NCI-H2029 (cell line): ENCODE measurements at regions not wholly inside any gene's neighbourhood (a gene's known extent, or its start where the extent isn't known, plus 50 kb on each side); places are given as distances from the start of the nearest gene placed in this dataset.
"Not testable (repeated sequence)": the region's sequence is repeated elsewhere in the genome, so short reads cannot be mapped to it uniquely, and the experiment has no call there.

ENCODE experiments used
- DNase-seq: peaks from one replicate; lab custom pipeline; 2025; lab: John Stamatoyannopoulos, UW

DNA sequence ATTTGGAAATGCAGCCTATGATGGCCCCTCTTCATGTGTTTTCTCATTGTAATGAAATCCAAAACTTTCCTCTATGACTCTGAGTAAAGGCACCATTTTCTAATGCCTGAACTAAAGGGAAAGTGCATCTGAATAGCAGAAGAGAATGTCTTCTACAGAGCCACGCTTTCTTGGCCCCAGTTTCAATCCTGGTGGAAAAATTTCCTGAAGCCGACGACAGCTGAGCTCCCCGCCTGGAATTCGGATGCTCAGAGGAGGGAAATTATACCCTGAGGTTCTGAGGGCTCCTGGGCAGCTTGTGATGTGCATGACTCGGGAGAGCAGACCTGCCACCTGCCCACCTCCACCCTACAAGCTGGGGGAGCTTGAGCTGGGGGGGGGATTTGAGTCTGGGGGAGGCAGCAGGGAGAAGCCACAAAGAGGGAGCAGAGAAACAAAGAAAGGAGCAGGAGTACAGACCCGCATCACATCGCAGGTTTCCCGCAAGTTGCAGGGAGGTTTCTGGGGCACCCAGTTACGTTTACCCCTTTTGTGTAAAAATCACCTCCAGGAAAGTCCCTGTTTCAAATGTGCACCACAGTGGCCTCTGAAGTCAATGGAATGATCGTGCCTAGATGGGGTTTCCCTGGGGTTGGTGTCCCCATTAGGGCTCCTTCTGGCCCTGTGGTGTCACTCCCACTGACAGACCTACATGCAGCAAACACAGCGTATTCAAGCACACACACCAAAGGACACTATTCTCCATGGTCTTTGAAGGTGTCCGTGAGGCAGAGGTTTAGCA, 145.6 kb upstream of the RBPJ start:
- no peak for DNase-seq

DNA sequence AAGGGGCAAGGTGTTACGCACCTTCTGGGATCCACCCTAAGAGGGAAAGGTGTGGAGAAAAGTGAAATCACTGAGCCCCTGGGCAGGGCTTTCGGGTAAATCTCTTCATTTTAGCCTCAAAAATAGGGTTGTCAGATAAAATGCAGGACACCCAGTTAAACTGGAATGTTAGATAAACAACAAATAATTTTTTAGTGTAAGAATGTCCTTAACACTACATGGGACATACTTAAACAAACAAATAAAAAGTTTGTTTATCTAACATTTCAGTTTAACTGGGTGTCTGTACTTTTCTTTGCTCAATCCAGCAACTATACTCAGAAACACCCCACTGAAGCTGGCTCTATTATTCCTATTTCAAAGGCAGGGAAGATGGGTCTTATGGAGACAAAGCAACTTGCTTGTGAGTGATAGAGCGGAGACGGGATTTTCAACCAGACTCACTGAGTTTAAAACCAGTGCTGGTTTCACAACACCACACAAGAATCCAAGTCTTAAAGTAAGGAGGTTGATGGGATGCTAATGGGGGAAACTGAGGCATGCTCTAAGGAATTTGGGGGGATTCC, 144.8 kb upstream of the RBPJ start:
- no peak for DNase-seq

DNA sequence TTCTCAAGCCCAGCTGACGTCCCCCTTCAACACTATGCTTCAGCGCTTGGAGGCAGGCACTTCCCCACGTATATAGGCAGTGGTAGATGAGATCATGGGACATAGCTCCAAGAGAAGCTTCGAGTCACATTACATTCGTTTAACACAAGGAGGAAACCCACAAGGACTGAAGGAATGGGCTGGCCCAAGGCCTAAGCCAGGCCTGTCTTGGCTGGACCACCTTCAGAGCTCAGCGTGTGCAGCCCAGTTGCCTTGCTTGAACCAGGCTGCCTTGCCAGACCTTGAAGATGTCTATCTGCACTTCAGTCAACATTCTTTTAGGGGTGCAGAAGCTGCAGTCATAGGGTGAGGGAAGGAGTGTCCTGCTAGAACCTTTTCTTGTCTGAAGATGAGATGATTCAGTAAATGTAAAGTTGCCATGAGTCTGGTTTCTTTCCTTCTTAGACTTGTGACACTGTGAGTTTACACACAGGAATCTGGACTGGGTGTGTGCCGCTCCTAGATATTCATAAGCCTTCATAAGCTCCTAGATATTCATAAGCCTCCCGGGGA, 144.1 kb upstream of the RBPJ start:
- DNase-seq: no peak

GRCh38 chr4:26178854-26179253, 142.0 kb upstream of the RBPJ start:
- DNase-seq: no peak

- DNase-seq: no peak
Measured at GRCh38 chr4:26179316-26179760, 141.5 kb upstream of the RBPJ start.

- DNase-seq: no peak
Measured at GRCh38 chr4:26181616-26182015, 139.2 kb upstream of the RBPJ start.

DNA sequence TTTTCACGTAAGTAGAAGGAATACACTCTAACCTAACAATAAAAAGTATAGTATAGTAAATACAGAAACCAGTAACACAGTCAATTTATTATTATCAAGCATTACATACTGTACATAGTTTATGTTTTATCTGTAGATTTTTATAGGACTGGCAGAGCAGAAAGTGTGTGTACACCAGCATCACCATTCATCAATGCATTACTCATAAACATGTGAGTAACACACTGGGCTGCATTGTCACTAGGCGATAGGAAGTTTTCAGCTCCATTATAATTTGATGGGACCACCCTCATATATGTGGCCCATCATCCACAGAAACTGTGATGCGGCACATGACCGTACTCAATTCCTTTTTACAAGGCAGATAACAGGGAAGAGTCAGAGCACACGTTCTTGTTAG, 137.8 kb upstream of the RBPJ start:
- no peak for DNase-seq

DNA sequence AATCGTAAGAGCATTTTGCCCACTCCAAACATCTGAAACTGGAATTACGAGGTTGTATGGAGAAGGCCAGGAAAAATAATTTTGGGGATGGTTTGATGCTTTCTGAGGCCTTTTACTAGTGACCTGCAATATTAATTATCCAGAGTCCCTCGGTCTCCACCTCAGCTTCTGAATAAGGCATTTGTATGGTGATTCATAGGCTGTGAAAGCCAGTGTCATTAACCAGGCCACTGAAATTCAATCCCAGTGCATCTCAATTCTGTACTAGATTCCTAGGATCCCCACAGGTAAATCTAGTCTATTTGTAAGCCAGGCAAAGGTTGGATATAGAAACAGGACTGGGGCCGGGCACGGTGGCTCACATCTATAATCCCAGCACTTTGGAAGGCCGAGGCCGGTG, 135.4 kb upstream of the RBPJ start:
- no peak for DNase-seq

DNA sequence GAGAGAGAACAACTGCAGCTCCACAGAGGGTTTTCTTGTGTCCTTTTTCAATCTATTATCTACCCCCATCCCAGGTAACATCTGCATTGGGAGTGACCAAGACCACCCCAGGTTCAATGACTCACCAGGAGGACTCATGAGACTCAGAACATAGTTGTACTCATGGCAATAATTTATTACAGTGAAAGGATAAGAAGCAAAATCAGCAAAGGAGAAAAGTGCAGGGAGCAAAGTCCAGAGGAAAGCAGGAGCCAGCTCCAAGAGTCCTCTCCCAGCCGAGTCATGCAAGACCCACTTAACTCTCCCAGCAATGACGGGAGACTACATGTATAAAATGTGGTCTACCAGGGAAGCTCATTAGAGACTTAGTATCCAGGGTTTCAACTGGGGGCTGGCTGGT, 129.5 kb upstream of the RBPJ start:
- DNase-seq: no peak

DNA sequence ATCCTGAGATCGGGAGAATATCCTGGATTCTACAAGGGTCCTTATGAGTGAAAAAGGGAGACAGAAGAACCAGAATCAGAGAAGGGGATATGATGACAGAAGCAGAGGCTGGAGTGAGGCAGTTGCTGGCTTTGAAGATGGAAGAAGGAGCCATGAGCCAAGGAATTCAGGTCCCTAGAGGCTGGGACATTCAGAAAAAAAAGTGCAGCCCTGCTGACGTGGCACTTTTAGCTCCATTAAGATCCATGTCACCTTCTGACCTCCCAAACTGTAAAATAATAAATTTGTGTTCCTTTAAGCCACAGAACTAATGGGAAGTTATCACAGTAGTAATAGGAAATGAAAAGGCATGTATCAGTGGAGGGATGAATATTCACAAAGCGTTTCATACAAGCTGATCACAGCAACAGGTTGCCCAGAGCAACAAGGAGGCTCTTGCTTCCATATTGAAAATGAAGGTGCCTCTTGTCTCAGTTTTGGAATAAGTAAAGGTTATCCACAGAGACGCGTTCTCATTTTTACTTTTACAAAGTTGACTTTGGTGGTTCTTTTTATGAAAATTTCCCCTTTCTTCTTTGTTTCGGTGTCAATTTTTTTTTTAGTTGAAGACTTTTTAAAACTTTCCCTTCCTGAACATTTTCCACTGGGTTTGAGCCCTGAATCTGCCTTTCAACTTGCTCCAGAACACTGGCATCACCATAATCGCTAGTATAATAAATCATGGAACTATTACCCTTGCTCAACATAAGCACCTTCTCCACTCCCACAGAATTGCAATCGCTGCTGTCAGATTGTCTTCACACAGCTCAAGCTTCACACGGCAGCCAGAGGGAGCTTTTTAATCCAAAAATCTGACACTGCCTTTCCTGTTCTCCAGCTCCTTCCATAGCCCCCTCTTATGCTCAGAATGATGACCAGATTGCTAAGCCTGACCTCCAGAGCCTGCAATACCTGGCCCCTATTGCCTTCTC, 127.6 kb upstream of the RBPJ start:
- no peak for DNase-seq

GRCh38 chr4:26194764-26195163, 126.0 kb upstream of the RBPJ start:
- no peak for DNase-seq

GRCh38 chr4:26196567-26196966, 124.2 kb upstream of the RBPJ start:
- no peak for DNase-seq

GRCh38 chr4:26197018-26197779, 123.6 kb upstream of the RBPJ start:
- no peak for DNase-seq

GRCh38 chr4:26198931-26199330, 121.9 kb upstream of the RBPJ start:
- DNase-seq: not testable (repeated sequence)

DNA sequence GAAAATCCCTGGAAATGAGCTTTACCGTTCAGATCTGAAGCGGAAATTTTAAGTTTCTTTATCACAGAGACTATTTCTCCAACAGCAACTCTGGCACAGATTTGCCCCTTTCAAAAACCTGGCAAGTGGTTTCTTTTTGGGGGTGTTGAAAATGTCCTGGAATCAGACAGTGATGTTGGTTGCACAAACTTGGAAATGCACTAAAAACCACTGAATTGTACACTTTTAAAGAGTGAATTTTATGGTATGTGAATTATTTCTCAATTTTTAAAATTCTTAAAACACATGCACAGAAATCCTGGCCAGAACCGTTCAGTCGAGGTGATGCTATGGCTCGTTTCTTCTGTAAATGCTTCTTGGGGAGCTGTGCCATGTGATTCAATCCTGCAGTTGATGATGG, 121.2 kb upstream of the RBPJ start:
- DNase-seq: no peak

DNA sequence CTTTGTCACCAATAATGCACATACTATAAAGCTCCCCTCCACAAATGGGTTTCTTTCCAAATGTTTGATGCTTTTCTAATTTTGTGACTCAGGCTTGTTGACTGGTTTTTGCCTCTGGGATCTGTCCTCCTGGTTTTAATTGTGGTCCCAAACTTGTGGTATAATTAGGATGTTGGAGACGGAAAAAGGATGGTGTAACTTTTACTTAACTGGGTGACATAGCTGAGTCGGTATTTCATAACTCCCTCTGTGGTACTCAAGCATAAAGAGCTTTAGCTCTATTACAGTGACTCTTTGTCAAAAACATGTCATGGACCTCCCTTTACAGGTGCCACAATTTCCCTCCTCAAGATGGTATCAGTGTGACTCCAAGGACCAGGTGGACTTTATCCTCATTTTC, 119.7 kb upstream of the RBPJ start:
- DNase-seq: no peak

DNA sequence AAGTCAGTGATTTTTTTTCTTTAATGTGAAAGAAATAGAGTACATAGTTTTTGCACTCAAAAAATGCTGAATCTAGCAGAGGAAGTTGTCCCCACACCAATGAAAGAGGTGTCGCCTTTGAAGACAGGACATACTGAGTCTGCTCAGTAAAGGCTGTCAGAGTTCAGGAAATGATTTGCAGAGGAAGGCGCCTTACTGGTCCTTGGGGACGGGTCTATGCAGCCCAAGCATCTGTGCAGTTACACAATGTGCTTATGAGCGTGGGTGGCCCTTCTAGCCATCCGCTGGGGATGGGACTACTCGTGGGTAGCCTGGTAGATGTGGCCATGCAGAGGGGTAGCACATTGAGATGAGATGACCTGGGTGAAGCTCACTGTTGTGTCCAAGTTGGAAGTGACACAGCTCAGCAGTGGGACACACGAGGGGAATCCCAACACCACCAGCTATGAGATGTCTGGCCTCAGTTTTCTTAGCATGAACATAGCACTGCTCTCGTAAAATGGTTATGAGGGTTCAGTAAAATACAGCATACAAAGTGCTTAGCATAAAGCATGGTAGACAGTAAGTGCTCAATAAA, 116.5 kb upstream of the RBPJ start:
- no peak for DNase-seq

DNA sequence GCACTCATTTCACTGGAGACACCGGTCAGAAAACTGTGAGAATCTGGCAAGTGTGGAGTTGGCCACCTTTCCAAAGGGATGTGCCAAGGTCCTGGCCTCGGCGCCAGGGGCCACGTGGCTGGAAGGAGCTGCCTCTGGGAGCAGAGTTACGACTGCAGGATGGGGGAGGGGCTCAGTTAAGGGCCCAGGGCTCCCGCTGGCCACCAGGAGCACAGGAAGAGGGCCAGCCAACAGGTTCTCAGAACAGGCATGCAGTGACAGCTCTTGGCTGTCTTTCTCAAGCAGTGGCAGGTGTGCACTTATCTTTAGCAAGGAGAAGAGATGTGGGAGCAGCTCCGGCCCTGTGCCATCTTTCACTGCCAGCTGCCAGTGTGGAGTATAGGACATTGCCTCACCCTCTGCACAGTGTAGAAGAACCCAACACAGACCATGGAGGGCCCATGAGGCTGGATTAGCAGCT, 115.9 kb upstream of the RBPJ start:
- DNase-seq: peak; percentile 94

DNA sequence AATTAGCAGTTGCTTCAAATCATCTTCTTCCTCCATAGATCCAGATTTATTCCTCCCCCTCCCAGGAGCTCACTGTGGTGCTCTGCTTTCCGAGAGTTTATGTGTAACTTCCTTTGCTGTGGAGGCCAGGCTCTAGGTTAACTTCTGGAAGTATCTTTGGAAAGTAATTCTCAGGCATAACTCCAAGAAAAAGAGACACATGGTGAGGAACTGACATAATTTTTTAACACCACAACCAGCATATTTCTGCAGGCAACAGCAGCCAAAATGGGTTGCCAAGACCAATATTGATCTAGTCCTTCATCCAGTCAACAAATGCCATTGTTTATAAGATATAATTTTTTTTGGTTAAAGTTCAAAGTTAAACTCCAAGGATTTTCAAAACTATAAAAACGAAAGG, 114.5 kb upstream of the RBPJ start:
- peak; percentile 42 for DNase-seq

- peak; percentile 74 for DNase-seq
Measured at GRCh38 chr4:26206999-26207398, 113.8 kb upstream of the RBPJ start.

DNA sequence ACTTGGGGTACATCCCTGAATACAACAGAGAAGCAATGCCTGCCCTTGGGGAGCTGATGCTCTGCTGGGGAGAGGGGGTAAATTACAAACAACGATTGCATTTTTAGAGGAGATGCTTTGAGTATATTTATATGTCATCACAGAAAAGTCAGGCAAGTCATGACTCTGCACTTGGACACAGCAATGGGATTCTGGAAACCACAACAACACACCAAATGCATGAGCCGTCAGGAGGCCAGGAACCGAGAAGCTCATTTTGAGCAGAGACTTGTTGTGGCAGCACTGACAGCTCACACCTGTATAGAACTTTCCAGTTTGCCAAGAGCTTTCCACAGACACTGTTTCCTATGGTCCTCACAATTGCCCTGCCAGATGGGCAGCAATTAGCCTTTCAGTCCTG, 113.2 kb upstream of the RBPJ start:
- DNase-seq: no peak
